Chondrocyte (in vitro differentiated cells): ENCODE measurements at regions not wholly inside any gene's neighbourhood (a gene's known extent, or its start where the extent isn't known, plus 50 kb on each side); places are given as distances from the start of the nearest gene placed in this dataset.
"Not testable (repeated sequence)": the region's sequence is repeated elsewhere in the genome, so short reads cannot be mapped to it uniquely, and the experiment has no call there.

Experiments
- DNase-seq: peaks from one replicate; pipeline ENCODE4 v3.0.0; 2021; ENCODE audit warnings: mixed read lengths, low spot score
- H3K27ac Mint-ChIP-seq: one replicate; pipeline ENCODE4 v1.8.0; 2021; ENCODE audit warnings: mild to moderate bottlenecking, moderate library complexity, mixed read lengths; ENCODE audit not compliant: unreplicated experiment
- H3K27me3 Mint-ChIP-seq: 2 replicates; pipeline ENCODE4 v1.8.0; 2021; ENCODE audit warnings: low read depth, mixed read lengths
- H3K36me3 Mint-ChIP-seq: 2 replicates; pipeline ENCODE4 v1.8.0; 2021; ENCODE audit warnings: low read depth, mixed read lengths
- H3K4me1 Mint-ChIP-seq: 2 replicates; pipeline ENCODE4 v1.8.0; 2021; ENCODE audit warnings: low read depth, mild to moderate bottlenecking, mixed read lengths
- H3K4me3 Mint-ChIP-seq: one replicate; pipeline ENCODE4 v1.8.0; 2021; ENCODE audit warnings: mild to moderate bottlenecking, moderate library complexity, mixed read lengths; ENCODE audit not compliant: unreplicated experiment
- H3K9me3 Mint-ChIP-seq: 2 replicates; pipeline ENCODE4 v1.8.0; 2021; ENCODE audit warnings: low read depth, mixed read lengths
- CTCF ChIP-seq: fragments of 200-600 bp; sonication (generic); IDR thresholded peaks from 2 replicates; pipeline ENCODE4 v1.5.0; 2021; ENCODE audit warnings: antibody characterized with exemption, mild to moderate bottlenecking, moderate library complexity

DNA sequence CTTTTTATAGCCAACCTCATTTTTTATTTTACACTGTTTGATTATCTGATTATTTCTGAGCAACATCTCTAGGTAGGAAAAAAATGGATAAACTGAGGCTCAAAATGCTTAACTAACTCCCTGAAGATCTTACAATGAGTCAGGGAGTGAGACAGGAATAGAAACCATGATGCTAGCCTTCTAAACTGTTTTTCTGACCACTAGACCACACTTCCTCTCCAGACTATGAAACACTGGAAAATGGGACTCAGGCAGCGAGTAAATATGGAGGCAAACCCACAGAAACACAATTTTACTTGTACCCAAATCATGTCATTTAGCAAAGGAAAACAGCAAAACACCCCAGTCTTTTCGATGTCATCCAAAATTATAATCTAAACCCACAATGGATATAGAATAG is 129.9 kb upstream of the ANKH start:
- Mint-ChIP-seq H3K27ac (no peak overlapping the region), H3K27me3 (peaks cover 5% of the 10 kb centered on the region), H3K4me3 (no peak overlapping the region), H3K9me3 (peaks cover 10% of the 10 kb centered on the region), H3K36me3 (peaks cover 5% of the 10 kb centered on the region), H3K4me1 (peaks cover 31% of the 10 kb centered on the region)
- TF ChIP-seq CTCF, result no peak
- DNase-seq, result no peak

DNA sequence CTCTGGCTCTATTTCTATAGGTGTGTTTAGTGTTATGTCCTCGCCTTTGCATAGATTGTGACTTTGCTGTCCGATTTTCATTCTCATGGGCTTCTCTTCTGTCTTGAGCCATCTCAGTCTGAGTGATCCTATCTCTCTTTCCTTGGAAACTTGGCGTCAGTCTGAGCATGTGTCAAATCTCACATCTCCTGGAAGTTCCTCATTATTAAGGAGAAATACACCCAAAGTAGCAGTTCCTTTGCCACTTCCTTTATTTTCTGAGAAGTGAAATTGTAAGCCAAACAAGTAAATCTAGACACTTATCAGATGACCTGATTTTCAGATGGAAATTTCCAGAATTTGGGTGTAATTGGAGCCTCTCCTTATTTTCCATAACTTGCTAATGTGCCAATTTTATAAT is 126.9 kb upstream of the ANKH start:
- Mint-ChIP-seq H3K4me3 (no peak overlapping the region), H3K27ac (no peak overlapping the region), H3K27me3 (peaks cover 5% of the 10 kb centered on the region), H3K9me3 (peaks cover 10% of the 10 kb centered on the region), H3K36me3 (peaks cover 5% of the 10 kb centered on the region), H3K4me1 (peaks cover 4% of the 10 kb centered on the region)
- no peak for DNase-seq
- TF ChIP-seq CTCF, result no peak

DNA sequence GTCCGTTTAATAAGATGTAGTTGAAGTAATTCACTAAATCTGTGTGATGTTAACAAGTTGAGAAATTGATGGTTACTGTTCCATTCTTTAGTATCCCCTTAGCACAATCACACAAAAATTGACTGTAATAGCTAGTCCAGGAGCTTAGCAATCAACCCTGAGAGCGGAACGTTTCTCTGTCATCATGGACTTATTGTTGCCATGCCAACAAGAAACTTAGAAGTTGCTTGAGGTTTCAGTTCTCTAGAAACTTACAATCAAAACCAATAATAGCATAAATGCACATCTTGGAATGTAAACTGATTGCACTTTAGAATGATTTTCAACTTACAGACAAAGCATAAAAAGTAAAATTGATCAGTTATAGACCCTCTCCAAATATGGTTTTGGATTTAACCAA is 125.4 kb upstream of the ANKH start:
- H3K4me1 Mint-ChIP-seq, result no peaks in the 10 kb centered on the region
- H3K4me3 Mint-ChIP-seq, result no peak overlapping the region
- no peak for TF ChIP-seq CTCF
- DNase-seq, result no peak
- peaks cover 5% of the 10 kb centered on the region for H3K36me3 Mint-ChIP-seq
- H3K27me3 Mint-ChIP-seq, result peaks cover 5% of the 10 kb centered on the region
- H3K9me3 Mint-ChIP-seq, result peaks cover 10% of the 10 kb centered on the region
- H3K27ac Mint-ChIP-seq, result no peak overlapping the region

- DNase-seq, result no peak
- Mint-ChIP-seq H3K9me3 (peaks cover 10% of the 10 kb centered on the region), H3K4me3 (no peak overlapping the region), H3K27me3 (peaks cover 5% of the 10 kb centered on the region), H3K4me1 (no peaks in the 10 kb centered on the region), H3K27ac (no peak overlapping the region), H3K36me3 (peaks cover 5% of the 10 kb centered on the region)
- no peak for TF ChIP-seq CTCF
Measured at GRCh38 chr5:14995229-14995628, 123.7 kb upstream of the ANKH start.

DNA sequence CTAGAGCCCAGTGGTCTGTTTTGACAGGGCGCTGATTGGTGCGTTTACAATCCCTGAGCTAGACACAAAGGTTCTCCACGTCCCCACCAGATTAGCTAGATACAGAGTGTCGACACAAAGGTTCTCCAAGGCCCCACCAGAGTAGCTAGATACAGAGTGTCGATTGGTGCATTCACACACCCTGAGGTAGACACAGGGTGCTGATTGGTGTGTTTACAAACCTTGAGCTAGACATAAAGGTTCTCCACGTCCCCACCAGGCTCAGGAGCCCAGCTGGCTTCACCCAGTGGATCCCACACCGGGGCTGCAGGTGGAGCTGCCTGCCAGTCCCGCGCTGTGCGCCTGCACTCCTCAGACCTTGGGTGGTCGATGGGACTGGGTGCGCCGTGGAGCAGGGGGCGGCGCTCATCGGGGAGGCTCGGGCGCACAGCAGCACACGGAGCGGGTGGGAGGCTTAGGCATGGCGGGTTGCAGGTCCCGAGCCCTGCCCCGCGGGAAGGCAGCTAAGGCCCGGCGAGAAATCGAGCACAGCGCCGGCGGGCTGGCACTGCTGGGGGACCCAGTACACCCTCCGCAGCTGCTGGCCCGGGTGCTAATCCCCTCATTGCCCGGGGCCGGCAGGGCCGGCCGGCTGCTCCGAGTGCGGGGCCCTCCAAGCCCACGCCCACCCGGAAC is 122.0 kb upstream of the ANKH start:
- H3K4me3 Mint-ChIP-seq, H3K27ac Mint-ChIP-seq, H3K4me1 Mint-ChIP-seq, H3K9me3 Mint-ChIP-seq, H3K27me3 Mint-ChIP-seq, DNase-seq, H3K36me3 Mint-ChIP-seq: not testable (repeated sequence)

DNA sequence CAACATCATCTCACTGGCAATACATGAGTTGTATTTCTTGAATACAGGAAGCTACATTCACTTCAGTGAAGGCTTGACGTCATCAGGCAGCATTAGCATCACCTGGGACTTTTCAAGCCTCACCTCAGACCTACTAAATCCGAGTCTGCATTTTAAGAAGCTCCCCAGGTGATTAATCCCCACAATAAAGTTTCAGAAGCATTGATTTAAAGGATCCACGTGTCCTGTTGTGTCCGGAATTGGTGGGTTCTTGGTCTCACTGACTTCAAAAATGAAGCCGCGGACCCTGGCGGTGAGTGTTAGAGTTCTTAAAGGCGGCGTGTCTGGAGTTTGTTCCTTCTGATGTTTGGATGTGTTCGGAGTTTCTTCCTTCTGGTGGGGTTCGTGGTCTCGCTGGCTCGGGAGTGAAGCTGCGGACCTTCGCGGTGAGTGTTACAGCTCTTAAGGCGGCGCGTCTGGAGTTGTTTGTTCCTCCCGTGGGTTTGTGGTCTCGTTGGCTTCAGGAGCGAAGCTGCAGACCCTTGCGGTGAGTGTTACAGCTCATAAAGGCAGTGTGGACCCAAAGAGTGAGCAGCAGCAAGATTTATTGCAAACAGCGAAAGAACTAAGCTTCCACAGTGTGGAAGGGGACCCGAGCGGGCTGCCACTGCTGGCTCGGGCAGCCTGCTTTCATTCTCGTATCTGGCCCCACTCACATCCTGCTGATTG is 121.3 kb upstream of the ANKH start:
- H3K9me3 Mint-ChIP-seq, H3K27ac Mint-ChIP-seq, DNase-seq, H3K36me3 Mint-ChIP-seq, H3K4me3 Mint-ChIP-seq, H3K27me3 Mint-ChIP-seq, H3K4me1 Mint-ChIP-seq: not testable (repeated sequence)
